ENCODE measurements at regions not wholly inside any gene's neighbourhood (a gene's known extent, or its start where the extent isn't known, plus 50 kb on each side); places are given as distances from the start of the nearest gene placed in this dataset.

GRCh38 chr3:189500798-189501495 lies 130.2 kb upstream of the TP63 start:
- TF ChIP-seq POLR2AphosphoS5 (IDR thresholded peaks at IDR 0.05), result no peak
- no peak for TF ChIP-seq CTCF (IDR thresholded peaks at IDR 0.05)
- no peak for TF ChIP-seq EP300 (IDR thresholded peaks at IDR 0.05)
